ENCODE measurements at regions not wholly inside any gene's neighbourhood (a gene's known extent, or its start where the extent isn't known, plus 50 kb on each side); places are given as distances from the start of the nearest gene placed in this dataset.

DNA sequence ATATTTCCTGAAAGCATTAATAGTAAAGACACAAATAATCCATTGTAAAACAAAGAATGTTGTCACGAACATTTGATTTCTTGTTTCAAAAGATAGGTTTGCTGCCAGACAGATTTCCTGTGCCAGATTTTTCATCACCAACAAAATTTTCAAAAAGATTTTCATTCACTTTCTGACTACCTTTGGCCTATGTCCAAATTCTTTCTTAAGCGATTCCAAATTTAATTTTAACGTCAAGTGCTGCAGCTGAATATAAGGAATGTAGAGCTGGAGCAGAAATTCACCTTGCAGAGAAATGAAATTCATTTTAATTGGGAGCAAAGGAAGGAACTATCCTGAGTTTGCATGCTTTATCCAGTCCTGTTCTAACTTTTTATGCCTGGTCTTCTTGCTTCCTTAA is 277.4 kb downstream of the CCER1 start:
- TF ChIP-seq, protein P1, sequence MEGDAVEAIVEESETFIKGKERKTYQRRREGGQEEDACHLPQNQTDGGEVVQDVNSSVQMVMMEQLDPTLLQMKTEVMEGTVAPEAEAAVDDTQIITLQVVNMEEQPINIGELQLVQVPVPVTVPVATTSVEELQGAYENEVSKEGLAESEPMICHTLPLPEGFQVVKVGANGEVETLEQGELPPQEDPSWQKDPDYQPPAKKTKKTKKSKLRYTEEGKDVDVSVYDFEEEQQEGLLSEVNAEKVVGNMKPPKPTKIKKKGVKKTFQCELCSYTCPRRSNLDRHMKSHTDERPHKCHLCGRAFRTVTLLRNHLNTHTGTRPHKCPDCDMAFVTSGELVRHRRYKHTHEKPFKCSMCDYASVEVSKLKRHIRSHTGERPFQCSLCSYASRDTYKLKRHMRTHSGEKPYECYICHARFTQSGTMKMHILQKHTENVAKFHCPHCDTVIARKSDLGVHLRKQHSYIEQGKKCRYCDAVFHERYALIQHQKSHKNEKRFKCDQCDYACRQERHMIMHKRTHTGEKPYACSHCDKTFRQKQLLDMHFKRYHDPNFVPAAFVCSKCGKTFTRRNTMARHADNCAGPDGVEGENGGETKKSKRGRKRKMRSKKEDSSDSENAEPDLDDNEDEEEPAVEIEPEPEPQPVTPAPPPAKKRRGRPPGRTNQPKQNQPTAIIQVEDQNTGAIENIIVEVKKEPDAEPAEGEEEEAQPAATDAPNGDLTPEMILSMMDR (IDR thresholded peaks at IDR 0.05; ENCODE audit: low read length), result no peak
- TF ChIP-seq EZH2 (optimal IDR thresholded peaks at IDR 0.05; ENCODE audit: low read depth, low read length), result no peak
